Activated CD4-positive, alpha-beta T cell treated with anti-CD3 and anti-CD28 coated beads, Interleukin-2, Interleukin-6, amounts not matched to agents 100 ng/mL and 50 ng/mL, durations not matched to agents 16 hours and 8 hours (primary cell): ENCODE measurements at regions not wholly inside any gene's neighbourhood (a gene's known extent, or its start where the extent isn't known, plus 50 kb on each side); places are given as distances from the start of the nearest gene placed in this dataset.
"Not testable (repeated sequence)": the region's sequence is repeated elsewhere in the genome, so short reads cannot be mapped to it uniquely, and the experiment has no call there.

Source experiments
- DNase-seq: peaks from one replicate; pipeline ENCODE4 v3.0.0-alpha.2; 2020

DNA sequence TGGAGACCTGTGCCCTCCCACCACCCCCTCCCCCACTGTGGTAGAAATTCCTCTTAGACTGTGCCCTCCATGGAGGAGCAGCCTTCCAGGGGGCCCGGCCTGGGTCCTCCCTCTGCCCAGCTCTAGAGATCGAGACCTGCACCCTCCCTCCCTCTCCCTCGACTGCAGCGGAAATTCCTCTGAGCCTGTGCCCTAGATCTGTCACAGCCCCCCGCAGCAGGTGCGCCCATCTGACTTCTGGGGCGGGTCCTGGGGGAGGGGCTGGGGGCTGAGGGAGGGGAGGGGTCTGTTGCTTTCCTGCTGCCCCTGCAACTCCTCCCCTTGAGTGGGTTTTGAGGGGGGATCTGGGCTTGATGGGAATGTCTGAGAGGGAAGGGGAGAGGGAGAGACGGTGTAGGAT is 177.8 kb upstream of the GSE1 start:
- no peak for DNase-seq

DNA sequence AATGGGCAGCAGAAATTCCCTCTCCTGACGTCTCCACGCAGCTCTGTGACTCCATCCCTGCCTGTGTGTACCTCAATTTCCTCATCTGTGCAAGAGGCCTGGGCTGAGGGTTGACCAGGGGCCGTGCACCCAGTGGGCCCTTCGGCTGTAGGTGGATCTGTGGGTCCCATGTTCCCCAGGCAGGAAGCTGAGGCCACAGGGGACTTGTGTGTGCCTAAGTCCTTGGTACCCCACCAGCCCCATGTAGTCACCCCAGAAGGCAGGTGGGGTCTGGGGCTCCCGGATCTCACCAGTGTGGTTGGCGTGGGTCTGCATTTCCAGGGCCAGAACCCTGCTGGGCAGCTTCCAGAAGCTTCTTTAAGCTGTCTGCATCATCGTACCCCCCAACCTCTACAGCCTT is 177.4 kb upstream of the GSE1 start:
- DNase-seq: no peak

DNA sequence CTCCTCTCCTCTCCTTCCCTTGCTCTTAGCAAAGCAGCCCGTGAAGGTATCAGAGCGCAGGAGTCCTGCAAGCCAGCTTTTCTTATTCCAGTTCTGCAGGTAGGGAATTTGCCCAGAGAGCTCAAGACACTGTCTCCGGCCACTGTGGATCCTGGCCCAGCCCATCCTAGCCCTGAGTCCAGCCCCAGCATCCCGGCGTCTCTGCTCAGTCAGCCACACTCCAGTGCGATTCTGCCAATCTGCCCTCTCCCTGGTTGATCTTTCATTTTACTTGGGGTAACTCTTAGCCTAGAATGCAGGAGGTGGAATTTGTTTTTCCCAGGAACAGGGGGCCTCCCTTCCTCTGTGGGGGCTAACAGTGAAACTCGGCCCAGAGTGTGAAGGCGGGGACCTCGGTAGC is 176.9 kb upstream of the GSE1 start:
- no peak for DNase-seq

DNA sequence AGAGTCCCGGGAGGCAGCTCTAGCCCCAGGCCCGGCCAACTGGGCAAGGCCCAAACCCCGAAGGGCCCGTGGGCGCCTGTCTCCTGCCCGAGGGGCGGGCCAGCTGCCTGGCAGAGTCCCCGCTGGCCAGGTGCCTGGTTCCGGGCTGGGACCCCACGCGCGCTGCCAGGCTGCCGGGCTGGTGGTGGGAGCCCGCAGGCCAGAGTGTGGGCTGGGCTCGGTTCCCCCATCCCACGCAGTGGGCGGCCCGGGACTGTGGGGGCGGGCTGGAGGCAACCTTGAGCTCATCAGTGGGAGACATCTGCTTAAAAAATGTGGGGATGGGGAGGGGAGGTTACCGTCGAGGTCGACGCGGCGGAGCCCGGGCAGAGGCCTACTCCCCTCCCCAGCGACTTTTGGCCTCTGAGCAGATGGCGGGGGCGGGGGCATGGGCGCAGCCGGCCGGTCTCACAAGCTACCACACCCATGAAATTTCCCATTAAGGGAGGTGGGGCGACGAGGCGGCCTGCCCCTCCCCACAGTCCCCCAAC is 176.4 kb upstream of the GSE1 start:
- no peak for DNase-seq

DNA sequence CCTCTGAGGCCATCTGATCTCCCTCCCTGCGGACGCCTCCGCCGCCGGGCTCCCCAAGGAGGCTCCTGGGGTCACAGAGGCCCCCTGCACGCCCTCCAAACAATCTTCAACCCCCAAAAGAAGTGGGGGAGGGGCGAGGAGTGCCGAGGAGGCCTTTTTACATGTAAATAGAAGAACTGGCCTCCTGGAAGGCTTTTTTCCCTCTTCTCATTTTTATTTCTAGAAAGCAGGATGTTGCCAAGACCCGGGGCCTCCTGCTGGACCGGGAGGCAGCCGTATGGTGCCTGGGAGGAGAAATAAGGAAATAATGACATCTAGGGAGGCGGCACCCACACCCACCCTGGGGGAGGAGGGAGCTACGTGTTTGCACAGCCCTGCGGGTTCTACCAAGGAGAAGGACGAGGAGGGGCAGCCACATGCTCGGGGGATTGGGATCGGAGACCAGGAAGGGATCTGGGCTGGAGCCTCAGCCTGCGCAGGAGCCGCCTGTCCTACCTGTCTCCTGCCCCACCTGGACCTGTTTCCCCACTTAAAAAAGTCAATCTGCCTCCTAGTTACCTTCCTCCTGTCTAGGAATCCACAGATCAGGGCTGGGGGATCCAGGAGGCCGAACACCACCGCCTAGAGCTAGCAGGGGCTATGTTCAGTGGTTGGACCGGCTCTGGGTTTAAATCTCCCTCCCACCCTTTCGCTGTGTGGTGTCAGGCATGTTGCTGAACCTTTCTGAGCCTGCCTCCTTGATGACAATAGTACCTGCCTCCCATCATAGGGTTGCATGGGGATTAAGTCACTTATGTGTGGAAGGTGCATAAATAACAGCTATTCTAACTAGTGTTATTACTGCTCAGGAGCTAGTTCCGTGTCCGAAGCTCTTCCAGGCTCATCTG is 175.7 kb upstream of the GSE1 start:
- DNase-seq: no peak

DNA sequence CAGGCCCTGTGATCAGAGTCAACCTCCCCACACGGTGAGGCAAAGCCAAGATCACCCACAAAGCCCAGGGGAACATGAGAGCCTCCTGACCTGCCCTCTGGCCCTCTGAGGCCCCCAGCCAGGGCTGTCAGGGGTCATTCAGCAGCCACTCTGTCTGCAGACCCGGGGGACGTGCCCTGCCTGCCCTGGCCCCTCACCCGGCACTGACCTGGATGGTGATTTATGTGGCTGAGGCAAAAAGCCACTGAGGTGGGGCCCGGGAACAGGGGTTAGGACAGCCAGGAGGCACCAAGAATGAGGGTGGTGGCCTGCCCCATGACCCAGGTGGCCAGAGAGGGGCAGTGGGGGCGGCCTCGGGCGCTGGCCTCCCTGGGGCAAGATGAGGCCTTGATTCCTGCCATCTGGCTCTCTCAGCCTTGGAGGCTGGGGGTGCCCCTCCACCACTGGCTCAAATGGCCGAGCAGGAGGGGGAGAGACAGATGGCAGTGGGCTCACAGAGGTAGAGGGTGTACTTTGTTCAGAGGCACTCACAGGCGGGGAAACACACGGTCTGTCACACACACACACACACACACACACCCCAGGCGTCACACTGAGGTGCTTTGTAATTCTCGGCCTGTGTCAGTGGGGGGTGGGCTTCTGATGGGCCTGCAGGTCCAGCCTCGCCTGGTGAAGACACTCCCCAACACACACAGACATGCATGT is 174.0 kb upstream of the GSE1 start:
- DNase-seq: no peak

DNA sequence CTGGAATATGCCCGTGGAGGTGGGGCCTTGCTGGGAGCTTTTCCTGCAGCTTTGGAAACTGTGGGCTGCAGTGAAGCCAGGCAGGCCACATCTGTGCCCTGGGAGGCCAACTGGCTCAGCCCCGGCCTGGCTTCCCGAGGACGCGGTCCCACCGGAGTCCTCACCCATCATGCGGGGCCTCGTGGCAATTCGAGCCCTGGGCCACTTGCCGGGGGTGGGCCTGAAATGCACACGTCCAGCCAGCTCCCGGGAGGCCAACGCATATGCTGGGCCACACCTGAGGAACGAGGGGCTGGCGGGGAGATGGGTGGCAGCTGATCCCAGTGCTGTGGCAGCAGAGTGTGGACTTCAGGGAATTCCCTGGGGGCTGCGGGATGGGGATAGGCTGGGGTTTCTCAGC is 172.4 kb upstream of the GSE1 start:
- no peak for DNase-seq

DNA sequence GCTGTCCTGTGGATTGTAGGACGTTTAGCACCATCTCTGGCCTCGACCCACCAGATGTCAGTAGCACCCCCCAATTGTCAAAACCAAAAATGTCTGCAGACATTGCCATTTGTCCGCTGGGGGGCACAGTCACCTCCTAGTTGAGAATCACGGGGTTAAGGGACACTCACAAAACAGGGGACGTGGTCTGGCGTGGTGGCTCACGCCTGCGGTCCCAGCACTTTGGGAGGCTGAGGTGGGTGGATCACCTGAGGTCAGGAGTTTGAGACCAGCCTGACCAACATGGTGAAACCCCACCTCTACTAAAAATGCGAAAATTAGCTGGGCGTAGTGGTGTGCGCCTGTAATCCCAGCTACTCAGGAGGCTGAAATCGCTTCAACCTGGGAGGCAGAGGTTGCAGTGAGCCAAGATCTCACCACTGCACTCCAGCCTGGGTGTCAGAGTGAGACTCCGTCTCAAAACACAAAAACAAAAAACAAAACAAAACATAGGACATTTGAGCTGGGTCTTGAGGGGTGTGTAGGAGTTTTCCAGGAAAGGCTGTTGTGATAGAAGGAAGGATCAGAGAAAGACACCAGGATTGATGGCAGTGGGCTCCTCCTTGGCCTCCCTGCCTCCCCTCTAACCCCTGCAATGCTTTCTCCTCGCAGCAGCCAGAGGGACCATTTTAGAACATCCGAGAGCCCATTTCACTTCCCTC is 171.8 kb upstream of the GSE1 start:
- DNase-seq: no peak

DNA sequence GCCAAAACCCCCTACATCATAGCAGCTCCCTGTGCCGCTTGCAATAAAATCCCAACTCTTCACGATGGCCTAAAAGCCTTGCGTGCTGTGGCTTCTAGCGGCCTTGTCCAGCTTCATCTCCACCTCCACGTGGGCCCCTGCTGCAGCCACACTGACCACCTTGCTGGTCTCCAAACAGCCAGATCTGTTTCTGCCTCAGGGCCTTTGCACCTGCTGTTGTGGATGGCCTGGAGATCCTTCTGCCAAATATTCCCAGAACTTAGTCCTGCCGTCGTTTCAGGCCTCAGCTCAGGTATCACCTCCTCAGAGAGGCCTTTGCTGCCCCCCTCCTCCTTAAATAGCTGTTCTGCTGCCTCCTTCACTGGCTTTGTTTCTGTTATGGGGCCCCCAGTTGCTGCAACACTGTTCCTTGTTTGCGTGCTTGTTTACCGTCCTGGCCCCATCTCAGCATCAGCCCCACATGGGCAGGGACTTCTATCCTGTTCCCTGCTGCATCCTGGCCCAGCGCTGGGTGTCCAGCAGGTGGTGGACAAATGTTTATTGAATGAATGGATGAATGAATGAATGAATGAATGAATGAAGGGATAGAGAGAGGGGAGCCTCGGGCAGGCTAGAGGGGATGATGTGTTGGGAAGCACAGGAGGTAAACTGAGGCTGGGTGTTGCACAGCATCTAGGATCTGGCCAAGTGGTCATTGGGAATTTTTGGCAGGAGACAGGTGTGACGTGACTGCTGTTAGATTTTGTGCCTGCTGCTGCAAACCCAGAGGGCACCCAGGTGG is 171.0 kb upstream of the GSE1 start:
- no peak for DNase-seq

DNA sequence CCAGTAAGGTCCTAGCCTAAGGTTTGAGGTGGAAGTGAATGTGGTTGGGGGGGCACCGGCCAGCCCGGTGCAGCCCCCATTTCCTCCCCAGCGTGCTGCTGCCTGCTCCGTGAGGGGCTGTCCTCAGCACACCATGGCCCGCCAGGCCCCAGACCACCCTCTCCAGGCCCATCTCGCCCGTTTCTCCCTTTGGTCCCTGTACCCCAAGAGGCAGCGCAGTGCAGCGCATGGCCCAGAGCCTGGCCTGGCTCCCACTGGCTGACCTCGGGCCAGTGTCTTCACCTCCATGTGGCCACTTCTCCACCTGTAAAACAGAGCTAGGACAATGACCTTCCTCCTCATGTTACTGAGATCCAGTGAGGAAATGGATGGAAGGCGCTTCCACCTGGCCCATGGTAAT is 170.0 kb upstream of the GSE1 start:
- no peak for DNase-seq

DNA sequence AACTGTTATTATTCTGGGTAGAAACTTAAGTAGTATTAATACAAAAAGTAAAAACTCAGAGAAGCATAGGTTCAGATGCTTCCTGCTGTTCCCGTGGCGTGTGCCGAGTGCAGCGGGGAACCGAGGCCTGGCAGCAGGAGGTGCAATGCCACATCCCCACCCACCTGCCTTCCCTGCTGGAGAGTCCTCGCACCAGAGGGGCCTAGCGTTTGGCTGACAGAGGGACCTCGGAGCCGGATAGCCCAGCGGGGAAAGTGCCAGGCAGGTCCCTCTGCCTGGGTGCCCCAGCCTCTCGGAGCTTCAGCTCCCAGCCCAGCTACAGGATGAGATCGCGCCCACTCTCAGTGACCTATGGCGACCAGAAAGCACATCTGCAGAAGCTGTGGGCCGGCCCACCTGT is 169.6 kb upstream of the GSE1 start:
- no peak for DNase-seq

DNA sequence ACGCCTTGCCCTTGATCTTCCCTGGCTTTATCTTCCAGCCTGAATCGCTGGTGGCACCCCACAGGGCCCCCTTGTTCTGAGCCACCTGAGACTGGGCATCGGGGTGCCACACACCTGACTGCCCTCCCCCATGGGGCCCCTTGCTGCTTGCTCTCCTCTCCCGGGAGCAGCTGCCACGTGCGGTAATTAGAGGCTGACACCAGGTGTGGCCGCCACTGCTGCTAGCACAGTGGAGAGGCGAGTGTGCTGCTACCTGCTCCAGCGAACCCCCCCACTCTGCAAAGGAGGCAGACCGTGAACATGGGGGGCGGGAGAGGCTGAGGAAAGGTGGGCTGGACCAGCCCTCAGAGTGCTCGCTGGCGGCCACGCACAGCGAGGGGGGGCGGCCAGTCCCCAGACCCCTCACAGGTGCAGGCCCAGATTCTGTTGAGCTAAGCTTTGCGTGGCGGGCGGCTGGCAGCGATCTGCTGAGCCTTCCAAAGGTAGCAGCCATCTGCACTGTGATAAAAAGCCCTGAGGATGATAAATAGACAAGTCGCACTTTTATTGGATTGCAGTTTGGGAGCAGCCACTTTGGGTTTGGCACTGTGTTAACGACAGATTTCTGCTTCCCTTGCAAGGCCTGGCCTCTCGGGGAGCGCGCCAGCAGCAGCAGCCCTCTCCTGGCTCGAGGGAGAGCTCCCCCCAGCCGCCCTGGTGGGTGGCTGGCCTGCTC is 167.9 kb upstream of the GSE1 start:
- DNase-seq: no peak

DNA sequence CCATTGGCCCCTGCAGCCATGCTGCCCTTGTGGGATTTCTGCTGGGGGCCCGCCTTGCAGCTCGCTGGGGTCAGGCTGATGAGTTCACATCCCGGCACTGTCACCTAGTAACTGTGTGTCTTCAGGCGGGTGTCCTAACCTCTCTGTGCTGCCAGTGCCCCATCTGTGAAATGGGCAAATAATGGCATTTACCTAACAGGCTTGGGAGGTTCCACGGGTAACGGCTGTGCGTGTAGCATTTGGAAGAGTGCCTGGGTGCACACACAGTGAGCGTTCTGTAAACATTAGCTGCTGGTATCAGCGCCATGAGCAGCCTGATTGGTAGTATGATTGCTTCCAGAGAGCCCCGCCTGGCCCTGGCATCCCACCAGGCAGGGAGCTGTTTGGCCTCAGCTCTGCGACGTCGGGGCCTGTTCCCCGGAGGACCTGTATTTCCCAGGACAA is 167.3 kb upstream of the GSE1 start:
- DNase-seq: no peak

DNA sequence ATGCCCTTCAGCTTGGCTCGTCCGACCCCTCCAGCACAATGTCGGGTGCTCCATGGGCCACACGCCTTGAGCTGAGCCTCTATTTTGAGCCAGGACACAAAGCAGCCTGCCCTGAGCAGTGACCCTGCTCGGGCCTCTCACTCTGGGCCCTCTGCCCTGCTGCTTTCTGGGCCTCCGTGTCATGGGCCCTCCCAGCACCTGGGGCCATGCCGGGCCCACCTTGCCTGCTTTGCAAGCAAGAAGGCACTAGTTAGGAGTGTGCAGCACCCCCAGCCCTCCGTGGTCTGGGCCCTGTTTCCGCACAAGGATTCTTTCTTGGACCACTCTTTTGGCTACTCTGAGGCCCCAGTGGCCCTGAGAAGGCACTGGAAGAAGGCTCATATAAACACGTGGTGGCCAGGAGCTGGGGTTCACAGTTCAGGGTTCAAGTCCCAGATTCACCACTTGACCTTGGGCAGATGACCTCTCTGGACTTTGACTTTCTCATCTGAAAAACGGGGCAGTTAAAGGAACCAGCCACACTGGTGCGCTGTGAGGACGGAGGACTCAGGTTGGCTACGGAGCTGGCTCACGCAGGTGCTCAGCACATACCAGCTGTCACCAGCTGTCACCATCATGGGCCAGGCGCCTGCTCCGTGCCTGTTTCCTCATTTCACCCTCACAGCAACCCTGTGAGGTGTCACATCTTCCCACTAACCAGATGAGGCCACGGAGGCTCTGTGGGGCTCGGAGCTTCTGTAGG is 166.0 kb upstream of the GSE1 start:
- DNase-seq: no peak

DNA sequence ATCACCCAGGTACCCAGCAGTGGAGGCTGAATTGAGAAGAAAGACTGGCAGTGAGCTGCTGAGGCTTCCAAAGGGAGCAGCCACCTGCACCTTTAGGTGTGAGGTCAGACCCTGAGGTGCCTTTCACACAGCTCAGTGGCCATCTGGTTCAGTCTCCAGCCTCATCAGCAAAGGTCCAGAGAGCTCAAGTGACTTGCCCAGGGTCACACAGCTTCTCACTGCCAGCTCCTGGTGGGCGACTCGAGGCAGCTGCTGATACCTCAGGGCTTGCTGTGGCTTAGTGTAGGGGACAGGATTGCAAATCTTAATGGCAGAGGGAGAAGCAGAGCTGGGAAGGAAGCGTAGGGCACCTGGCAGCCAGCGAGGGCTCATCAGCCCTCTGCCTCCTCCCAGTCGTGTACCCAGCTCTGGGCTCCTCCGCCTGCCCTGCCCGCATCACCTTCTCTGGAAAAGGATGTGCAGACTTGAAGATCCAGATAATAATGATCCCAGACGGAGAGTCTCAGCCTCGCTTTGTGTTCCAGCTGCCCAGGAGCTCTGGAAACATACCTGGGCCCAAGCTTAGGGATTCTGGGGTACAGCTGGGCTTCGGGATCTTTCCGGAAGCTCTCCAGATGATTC is 165.3 kb upstream of the GSE1 start:
- DNase-seq: no peak

DNA sequence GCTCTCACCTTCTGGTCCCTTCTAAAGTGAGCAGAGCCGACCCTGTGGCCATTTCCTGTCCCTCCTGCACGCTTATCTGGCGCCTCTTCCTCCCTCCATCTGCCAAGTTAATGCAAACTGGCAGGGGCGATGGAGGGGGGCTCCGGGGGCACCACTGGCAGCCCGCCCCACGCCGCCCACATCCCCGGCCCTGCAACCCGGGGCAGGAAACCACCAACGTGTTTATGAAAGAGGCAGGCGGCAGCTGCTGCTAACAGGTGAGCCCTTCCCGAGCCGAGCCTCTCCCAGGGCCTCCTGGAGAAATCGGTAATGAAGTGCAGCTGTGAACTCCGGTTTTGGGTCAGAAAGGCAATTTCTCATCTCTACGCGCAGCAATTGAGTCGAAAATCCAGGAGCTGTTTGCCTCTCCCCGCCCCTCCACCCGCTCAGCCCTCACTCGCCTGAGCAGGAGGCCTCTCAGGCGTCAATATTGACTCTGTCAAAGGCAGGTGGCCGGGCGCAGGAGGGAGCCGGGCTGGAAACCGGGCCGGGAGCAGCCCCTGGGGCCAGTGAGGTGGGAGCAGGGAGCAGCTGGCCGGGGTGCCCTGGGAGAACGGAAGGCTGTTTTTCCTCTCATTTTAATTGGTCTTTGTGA is 164.4 kb upstream of the GSE1 start:
- DNase-seq: no peak

DNA sequence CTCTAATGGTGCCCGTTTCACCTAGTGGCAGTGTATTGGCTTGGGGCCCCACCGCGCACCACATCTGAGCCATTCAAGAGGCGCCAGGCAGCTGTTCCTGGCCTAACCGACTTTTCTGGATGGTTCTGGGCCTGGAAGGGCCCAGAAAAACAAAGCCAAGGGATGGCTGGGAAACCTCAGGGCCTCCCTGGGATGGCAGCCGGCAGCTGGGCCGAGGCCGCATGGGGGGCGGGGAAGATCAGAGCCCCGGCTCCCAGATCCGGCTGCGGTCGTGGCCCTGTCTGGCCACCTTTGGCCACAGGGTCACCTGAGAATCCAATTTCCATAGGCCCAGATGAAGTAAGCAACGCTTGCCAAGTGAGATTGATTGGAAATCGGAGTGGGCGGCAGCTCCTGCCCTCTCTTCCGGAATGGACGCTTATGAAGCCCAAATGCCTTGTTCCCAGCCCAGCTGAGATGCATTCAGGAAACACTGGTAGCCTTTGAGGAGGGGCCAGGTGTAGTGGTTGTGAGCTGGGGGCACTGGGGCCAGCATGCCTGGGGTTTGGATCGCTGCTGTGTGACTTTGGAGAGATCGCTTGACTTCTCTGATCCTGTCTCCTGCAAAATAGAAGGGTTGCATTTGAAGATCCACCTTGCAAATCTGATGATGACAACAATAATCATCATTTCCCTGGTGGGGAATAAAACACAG is 163.8 kb upstream of the GSE1 start:
- no peak for DNase-seq

DNA sequence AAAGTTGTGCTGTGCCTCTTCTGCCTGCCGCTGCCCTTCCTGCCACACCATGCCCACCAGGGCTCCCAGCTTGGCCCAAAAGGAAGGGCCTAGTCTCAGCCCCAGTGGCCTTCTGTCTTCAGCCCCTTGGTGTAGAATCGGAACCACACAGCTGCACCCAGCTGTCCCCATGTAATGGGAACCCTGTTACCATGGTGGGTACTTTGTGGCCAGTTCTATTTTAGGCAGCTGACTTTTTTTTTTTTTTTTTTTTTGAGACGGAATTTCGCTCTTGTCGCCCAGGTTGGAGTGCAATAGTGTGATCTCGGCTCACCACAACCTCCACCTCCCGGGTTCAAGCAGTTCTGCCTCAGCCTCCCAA is 163.3 kb upstream of the GSE1 start:
- no peak for DNase-seq

DNA sequence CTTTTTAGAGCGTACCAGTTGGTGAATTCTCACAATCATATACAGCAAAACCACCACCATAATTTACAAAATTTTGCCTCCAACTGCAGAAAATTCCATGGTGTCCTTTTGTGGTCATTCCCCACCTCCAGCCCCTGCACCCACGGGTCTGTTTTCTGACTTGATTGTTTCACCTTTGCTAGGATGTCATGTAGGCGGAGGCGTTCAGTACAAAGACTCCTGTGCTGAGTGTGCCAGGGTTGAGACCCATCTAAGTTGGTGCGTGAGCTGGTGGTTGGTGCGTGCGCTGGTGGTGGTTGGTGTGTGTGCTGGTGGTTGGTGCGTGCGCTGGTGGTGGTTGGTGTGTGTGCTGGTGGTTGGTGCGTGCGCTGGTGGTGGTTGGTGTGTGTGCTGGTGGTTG is 162.0 kb upstream of the GSE1 start:
- DNase-seq: not testable (repeated sequence)
